GM12892 (cell line): ENCODE measurements at regions not wholly inside any gene's neighbourhood (a gene's known extent, or its start where the extent isn't known, plus 50 kb on each side); places are given as distances from the start of the nearest gene placed in this dataset.

Experiments
- DNase-seq: peaks from one replicate; pipeline ENCODE4 v3.0.0; 2011; ENCODE audit not compliant: insufficient read length
- FAIRE-seq: peaks from 2 replicates; lab custom pipeline; 2011; peaks lifted over from hg19 to GRCh38; lab: Jason Lieb, UNC
- POLR2A ChIP-seq: IDR thresholded peaks from 2 replicates; pipeline ENCODE4 v1.6.1; 2011; ENCODE audit warnings: low read depth, low read length, control low read depth
- POLR2AphosphoS5 ChIP-seq: IDR thresholded peaks from 2 replicates; pipeline ENCODE4 v1.6.1; 2011; ENCODE audit warnings: low read depth, low read length, control low read depth
- TAF1 ChIP-seq: IDR thresholded peaks from 2 replicates; pipeline ENCODE4 v1.6.1; 2011; ENCODE audit warnings: low read depth, mild to moderate bottlenecking, control low read depth, low read length, borderline replicate concordance

DNA sequence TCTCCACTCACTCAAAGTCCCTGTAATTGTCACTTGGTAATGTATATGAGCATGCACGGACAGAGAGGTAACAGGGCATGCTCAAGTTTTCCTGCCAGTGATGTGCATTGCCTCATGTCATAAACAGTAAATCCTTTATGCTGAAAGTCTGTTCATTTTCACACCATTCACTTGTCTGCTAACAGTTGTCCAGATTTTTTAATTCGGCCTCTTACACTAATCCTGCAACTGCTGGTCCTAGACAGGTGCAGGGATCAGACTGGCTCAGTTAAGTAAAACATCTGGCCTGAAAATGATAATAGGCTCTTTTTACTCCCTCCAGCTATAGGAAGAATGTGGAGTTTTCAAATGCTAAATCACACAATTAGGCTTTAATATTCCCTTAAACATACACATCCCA lies 185.4 kb upstream of the VGLL2 start:
- no peak for DNase-seq
- no peak for TF ChIP-seq POLR2AphosphoS5
- no peak for TF ChIP-seq POLR2A
- no peak for TF ChIP-seq TAF1
- FAIRE-seq: no peak

DNA sequence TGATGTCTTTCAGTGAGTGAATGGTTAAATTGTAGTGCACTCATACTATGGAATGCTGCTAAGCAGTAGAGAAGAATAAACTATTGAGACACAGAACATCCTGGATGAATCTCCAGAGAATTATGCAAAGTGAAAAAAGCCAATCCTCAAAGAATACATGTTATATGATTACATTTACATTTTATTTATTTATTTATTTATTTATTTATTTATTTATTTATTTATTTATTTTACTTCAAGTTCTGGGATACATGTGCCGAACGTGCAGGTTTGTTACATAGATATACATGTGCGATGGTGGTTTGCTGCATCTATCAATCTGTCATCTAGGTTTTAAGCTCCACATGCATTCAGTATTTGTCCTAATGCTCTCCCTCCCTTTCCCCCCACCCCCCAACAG lies 175.8 kb upstream of the VGLL2 start:
- DNase-seq (no peak), FAIRE-seq (no peak)
- TF ChIP-seq POLR2A: no peak
- no peak for TF ChIP-seq TAF1
- TF ChIP-seq POLR2AphosphoS5: no peak

- no peak for FAIRE-seq
- DNase-seq: no peak
- TF ChIP-seq TAF1: no peak
- TF ChIP-seq POLR2A: no peak
- no peak for TF ChIP-seq POLR2AphosphoS5
Observed at GRCh38 chr6:117110146-117110545, 155.2 kb upstream of the VGLL2 start.

DNA sequence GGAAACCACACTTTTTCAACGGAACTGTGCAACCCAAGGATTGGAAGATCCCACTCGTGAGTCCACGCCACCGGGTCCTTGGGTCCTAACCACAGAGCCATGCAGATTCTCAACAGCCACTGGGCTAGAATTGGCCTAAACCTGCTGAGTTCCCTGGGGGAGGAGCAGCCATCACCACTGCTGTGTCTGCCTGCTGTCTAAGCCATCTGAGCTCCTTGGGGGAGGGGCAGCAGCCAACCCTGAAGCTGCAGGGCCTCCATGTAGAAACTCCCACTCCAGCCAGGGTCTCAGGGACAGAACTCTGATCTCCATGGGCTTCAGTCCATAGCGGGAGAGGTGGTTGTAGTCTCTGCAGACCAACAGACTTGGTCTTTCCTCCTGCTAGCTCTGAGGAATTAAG lies 154.6 kb upstream of the VGLL2 start:
- FAIRE-seq (no peak), DNase-seq (no peak)
- no peak for TF ChIP-seq POLR2A
- TF ChIP-seq POLR2AphosphoS5: no peak
- no peak for TF ChIP-seq TAF1

DNA sequence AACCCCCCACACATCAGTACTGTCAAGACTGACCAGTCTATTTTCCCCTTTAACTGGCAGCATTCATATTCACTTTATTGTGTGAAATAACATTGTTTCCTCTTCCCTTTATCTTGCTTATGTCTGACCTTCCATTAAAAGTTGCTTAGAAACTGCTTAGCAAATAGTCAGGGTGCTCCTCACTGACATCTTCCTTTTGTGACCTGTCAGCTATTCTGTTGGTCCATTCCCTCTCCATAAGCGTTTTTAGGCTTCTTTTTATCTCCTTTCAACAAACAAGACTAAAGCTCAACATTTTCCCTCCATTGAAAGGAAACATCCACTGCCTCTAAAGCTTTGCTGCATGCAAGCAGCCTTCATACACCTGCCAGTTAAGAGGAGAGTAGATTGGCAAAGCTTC lies 147.7 kb upstream of the VGLL2 start:
- TF ChIP-seq POLR2AphosphoS5 (no peak), TAF1 (no peak), POLR2A (no peak)
- no peak for DNase-seq
- no peak for FAIRE-seq

- no peak for DNase-seq
- FAIRE-seq: no peak
- no peak for TF ChIP-seq POLR2A
- no peak for TF ChIP-seq POLR2AphosphoS5
- TF ChIP-seq TAF1: no peak
Observed at GRCh38 chr6:117118490-117118889, 146.9 kb upstream of the VGLL2 start.

DNA sequence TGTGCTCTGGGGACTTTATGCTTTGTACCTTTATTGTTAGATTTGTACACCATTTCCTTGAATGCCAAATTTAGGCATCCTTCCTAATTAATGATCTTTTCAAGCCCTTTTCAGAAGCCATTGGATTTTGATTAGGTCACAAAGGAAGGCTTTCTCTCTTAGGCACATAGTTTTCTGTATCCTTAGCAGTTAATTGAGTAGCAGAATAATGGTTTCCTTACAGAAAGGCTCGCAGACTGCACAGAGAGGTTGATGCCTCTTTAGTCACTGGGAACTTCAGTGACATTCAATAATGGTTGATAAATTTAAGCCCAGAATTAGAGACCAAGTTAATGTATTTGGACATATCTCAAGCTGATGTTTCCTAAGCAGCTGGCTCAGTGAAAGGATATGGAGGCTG lies 139.1 kb upstream of the VGLL2 start:
- TF ChIP-seq POLR2A (no peak), TAF1 (no peak), POLR2AphosphoS5 (no peak)
- FAIRE-seq (no peak), DNase-seq (no peak)

- no peak for DNase-seq
- TF ChIP-seq POLR2A: no peak
- TF ChIP-seq TAF1: no peak
- TF ChIP-seq POLR2AphosphoS5: no peak
- FAIRE-seq: no peak
Observed at GRCh38 chr6:117128052-117128451, 137.3 kb upstream of the VGLL2 start.

DNA sequence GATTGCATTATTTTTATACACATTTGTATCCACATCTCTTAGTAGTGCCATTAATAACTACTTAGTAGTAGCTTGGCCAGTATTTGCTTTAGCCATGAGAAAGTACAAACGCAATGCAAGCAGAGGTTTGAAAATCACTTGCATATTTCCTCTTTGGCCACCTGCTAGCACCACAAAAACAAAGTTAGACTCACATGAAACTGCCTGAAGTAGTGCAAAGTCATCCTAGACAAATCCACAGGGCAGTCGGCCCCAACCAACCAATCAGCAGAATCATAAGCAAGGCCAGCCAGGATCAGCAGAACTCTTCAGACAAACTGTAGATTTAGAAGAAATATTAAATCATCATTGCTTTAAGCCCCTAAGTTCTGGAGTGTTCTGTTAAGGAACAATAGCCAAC lies 135.2 kb upstream of the VGLL2 start:
- no peak for DNase-seq
- no peak for TF ChIP-seq TAF1
- TF ChIP-seq POLR2A: no peak
- no peak for TF ChIP-seq POLR2AphosphoS5

GRCh38 chr6:117136702-117137101 lies 128.7 kb upstream of the VGLL2 start:
- no peak for TF ChIP-seq TAF1
- DNase-seq (no peak), FAIRE-seq (no peak)

More for the DNA sequence above, 135.2 kb upstream of the VGLL2 start:
- no peak for FAIRE-seq

GRCh38 chr6:117137711-117138110 lies 127.6 kb upstream of the VGLL2 start:
- TF ChIP-seq POLR2AphosphoS5 (no peak), POLR2A (no peak), TAF1 (no peak)
- FAIRE-seq (no peak), DNase-seq (no peak)

- FAIRE-seq (no peak), DNase-seq (no peak)
- TF ChIP-seq POLR2AphosphoS5: no peak
- TF ChIP-seq TAF1: no peak
Observed at GRCh38 chr6:117138425-117138824, 126.9 kb upstream of the VGLL2 start.

DNA sequence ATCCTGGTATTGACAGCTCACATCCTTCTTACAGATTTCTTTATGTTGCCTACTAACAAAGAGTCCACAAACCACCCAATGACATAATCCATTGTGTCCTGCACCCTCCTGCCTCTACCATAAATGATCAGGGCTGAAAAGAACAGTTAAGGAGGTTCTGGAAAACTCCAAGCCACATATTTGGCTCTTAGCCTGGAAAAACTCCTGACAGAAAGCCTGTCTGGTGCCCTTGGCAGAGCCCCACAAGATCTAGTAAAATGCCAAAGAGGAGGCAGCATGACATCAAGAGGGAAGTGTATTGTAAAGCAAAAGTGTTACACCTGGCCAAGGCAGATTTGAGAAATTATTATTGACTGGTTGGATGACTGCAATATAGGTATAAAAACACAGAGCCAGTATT lies 126.4 kb upstream of the VGLL2 start:
- FAIRE-seq (no peak), DNase-seq (no peak)
- no peak for TF ChIP-seq POLR2AphosphoS5
- no peak for TF ChIP-seq TAF1
- TF ChIP-seq POLR2A: no peak

DNA sequence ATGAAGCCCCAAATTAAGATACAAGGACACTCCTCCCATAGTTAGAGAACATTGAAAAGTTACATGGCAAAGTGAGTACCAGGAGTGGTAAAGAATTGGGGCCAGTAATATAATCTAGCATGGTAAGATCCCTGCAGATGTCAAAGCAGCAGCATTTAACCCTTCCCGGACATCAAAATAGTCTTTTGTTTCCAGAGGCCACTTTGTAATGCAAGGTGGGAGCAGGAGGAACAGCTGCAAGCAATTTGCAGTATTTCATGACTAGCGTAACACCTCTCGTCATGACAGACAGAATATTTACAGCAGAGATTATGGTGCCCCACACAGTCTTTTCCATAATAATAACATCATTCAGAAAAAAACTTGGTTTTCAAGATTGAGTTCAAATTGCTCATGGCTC lies 123.2 kb upstream of the VGLL2 start:
- no peak for DNase-seq
- FAIRE-seq: no peak
- TF ChIP-seq TAF1: no peak
- TF ChIP-seq POLR2A: no peak
- TF ChIP-seq POLR2AphosphoS5: no peak
